GM12891 (cell line): ENCODE measurements at regions not wholly inside any gene's neighbourhood (a gene's known extent, or its start where the extent isn't known, plus 50 kb on each side); places are given as distances from the start of the nearest gene placed in this dataset.

ENCODE experiments used
- DNase-seq: peaks from one replicate; pipeline ENCODE4 v3.0.0; 2011; ENCODE audit warnings: low spot score; ENCODE audit not compliant: insufficient read length
- FAIRE-seq: peaks from 2 replicates; lab custom pipeline; 2011; peaks lifted over from hg19 to GRCh38; lab: Jason Lieb, UNC
- PAX5 ChIP-seq: IDR thresholded peaks from 2 replicates; pipeline ENCODE4 v1.6.1; 2011; ENCODE audit warnings: low read length, moderate library complexity, mild to moderate bottlenecking; ENCODE audit not compliant: insufficient read depth, severe bottlenecking
- POLR2A ChIP-seq: IDR thresholded peaks from 2 replicates; pipeline ENCODE4 v1.6.1; 2011; ENCODE audit warnings: low read depth, low read length, control low read depth
- POLR2AphosphoS5 ChIP-seq: IDR thresholded peaks from 2 replicates; pipeline ENCODE4 v1.6.1; 2011; ENCODE audit warnings: low read depth, low read length, control low read depth
- POU2F2 ChIP-seq: IDR thresholded peaks from 2 replicates; pipeline ENCODE4 v1.6.1; 2011; ENCODE audit warnings: low read depth, mild to moderate bottlenecking, control low read depth, low read length, moderate library complexity
- SPI1 ChIP-seq: IDR thresholded peaks from 2 replicates; pipeline ENCODE4 v1.6.1; 2011; ENCODE audit warnings: low read depth, low read length, control low read depth
- TAF1 ChIP-seq: IDR thresholded peaks from 2 replicates; pipeline ENCODE4 v1.6.1; 2011; ENCODE audit warnings: low read depth, low read length, control low read depth

DNA sequence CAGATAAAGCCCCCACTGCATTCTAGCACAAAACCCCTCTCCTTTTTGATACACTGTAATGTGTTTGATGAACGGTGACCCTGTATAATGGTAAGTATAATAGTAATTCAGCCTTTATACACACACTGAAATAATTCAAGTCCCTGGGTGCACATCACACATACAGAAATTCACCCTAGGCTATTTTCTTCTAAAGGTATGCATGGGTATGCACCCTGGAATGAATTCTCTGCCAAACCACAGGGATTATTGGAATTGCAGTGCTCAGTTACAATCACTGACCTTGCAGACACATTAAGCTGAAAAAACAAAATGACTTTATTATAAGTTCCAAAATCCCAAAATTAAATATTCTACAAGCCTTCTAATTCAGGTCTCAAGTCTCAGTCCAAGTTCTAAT lies 245.9 kb upstream of the FAT3 start:
- FAIRE-seq = no peak
- TF ChIP-seq TAF1 (no peak), POU2F2 (no peak), POLR2AphosphoS5 (no peak), PAX5 (no peak), SPI1 (no peak), POLR2A (no peak)
- DNase-seq = no peak

DNA sequence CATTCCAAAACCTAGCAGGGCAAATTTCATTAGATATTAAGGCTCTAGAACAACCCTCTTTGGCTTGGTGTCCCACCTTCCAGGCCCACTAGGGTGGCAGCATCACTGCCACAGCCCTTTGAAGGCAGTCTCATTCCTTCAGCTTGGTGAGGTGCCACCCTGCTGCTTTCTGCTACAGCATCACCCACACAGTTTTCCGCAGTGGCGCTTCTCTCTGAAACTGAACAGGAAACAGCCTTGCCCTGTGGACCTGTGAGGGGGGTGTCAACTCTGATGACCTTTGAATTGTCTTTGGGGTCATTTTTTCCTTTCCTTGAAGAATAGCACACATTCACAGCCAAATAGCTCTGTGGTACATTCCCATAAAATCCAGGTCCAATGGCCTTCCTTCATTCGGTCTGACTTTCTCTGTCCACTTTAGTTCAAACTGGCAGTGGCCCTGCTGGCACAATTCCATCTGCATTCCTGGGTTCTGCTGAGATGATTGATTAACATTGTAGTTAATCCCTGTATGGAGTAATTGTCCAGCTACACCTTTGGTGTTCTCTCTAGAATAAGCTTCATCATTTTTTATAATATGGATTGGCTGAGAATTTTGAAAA lies 251.9 kb upstream of the FAT3 start:
- DNase-seq = no peak
- no peak for FAIRE-seq
- TF ChIP-seq TAF1 (no peak), POLR2AphosphoS5 (no peak), SPI1 (no peak), POLR2A (no peak), PAX5 (no peak), POU2F2 (no peak)

DNA sequence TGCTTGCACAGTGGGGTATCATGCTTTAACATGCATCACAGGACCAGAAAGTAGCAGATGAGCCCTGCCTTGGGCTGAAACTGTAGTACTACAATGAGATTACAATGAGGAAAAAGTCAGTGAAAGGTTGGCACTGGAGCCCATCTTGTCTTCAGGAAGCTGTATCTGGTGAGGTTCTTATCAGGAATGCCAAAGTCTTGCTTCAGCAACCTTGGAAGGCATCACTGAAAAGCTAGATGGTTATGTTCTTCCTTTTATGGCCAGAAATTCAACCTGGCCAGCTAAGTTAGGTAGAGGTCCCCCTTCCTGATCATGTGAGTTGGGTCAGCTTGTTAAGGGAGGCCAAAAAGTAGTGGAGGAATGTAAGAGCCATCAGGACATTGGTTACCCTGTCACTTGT lies 254.0 kb upstream of the FAT3 start:
- FAIRE-seq = no peak
- DNase-seq = no peak
- no peak for TF ChIP-seq PAX5
- no peak for TF ChIP-seq POLR2A
- TF ChIP-seq SPI1 = no peak

DNA sequence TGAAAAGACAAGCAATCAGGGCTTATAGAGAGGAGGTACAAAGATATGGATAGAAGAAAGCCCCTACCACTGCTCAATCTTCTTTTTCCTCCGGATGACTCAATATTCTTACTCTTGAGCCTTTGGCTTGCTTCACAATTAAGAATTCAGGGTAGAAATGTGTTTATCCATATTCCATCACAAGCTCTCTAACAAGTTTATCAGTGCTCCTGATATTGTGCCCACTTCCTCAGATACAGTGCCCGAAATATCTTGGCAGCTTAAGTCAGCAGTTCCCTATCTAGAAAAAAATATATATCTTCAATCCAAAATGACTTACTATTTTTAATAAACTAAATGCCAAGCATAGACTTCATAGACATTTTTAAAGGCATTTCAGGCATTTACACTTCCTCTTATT lies 255.1 kb upstream of the FAT3 start:
- TF ChIP-seq POLR2A (no peak), POLR2AphosphoS5 (no peak), TAF1 (no peak), POU2F2 (no peak)
- FAIRE-seq (no peak), DNase-seq (no peak)

DNA sequence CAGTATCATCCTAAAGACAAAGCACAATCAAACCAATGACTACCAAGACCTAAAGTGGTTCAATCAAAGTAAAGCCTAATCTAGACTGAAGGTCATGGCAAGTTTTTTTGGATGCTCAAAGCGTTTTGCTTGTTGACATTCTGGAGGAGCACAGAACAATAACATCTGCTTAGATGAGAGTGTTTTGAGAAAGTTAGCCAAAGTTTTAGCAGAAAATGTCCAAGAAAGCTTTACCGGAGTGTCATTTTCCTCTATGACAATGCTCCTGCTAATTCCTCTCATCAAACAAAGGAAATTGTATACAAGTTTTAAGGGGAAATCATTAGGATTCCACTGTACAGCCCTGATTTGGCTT lies 256.9 kb upstream of the FAT3 start:
- no peak for FAIRE-seq
- no peak for DNase-seq
- TF ChIP-seq PAX5 (no peak), SPI1 (no peak), TAF1 (no peak), POLR2A (no peak), POU2F2 (no peak), POLR2AphosphoS5 (no peak)

DNA sequence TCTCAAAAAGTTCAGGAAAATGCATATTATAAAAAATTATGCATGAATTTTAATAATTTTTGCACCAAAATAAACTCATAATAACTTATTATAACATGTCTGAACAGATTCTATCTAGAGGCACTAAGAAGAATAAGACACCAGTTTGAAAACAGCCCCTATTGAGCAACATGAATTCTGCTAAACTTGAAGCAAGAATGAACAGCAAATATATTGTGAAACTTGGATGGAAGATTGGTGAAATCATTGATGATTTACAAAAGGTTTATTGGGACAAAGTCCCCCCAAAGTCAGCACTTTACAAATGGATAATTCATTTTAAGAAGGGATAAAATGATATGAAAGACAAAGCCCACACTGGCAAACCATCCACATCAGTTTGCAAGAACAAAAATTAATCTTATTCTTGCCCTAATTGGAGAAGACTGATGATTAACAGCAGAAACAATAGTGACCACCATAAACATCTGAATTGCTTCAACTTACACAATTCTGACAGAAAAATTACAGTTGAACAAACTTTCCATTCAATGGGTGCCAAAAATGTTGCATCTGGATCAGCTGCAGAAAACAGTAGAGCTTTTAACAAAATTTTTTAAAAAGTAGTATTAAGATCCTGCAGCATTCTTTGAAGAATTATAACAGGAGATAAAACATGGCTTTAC lies 257.5 kb upstream of the FAT3 start:
- FAIRE-seq (no peak), DNase-seq (no peak)
- TF ChIP-seq POU2F2 (no peak), PAX5 (no peak), POLR2A (no peak), SPI1 (no peak), TAF1 (no peak), POLR2AphosphoS5 (no peak)

DNA sequence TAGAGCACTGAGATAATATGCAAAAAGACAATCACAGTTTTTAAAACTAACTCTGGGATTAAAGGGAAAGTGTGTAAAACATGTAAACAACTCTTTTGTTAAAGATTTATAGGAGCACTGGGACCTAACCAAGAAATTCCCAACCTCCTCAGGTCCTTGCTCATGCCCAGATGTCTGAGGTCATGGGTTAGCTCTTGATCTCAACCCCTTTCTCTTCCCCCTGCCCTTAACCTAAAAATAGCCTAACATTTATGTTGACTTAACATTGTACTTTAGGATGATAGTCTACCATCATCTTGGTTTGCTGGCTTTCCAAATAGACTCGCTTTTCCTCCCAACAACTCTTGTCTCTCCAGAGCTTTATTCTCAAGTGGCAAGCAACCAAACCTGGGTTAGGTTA lies 258.2 kb upstream of the FAT3 start:
- DNase-seq = no peak
- no peak for TF ChIP-seq POLR2A
- no peak for TF ChIP-seq POU2F2
- no peak for TF ChIP-seq PAX5
- no peak for TF ChIP-seq TAF1
- no peak for TF ChIP-seq POLR2AphosphoS5
- no peak for FAIRE-seq

DNA sequence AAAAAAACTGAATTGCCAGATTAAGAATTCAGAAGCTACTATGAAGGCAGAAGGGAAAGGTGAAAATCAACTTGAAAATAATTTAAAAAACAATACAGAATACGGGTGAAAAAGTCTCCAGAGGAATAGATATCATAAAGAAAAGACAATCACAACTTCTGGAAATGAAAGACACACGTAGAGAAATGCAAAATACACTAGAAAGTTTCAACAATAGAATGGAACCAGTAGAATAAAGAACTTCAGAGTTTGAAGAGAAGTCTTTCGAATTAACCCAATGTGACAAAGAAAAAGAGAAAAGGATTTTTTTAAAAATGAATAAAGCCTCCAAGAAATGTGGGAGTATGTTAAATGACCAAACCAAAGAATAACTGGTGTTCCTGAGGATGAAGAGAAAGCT lies 263.8 kb upstream of the FAT3 start:
- FAIRE-seq (no peak), DNase-seq (no peak)
- no peak for TF ChIP-seq POLR2A
- no peak for TF ChIP-seq SPI1
- TF ChIP-seq TAF1 = no peak
- TF ChIP-seq POU2F2 = no peak
- TF ChIP-seq PAX5 = no peak
- no peak for TF ChIP-seq POLR2AphosphoS5

DNA sequence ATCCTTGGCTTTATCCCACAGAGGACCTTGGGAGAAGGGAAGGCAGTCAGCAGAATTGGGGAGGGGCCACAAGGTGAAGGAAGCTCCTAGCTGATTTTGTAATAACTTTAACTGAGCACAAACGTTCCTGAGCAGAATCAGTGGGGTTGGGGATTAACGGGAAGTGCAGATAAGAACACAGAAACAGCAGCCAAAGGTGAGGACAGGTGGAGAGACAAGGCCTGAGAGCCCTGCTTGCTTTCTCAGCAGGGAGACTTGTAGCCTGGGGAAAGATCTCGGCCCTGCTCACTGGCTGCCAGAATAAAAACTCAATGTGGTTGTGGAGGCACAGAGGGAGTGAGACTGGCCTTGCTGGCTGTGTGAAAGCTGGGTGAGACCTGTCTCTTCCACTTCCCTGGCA lies 265.2 kb upstream of the FAT3 start:
- DNase-seq (no peak), FAIRE-seq (no peak)
- TF ChIP-seq POU2F2 = no peak
- TF ChIP-seq POLR2A = no peak
- TF ChIP-seq TAF1 = no peak
- no peak for TF ChIP-seq PAX5
- no peak for TF ChIP-seq POLR2AphosphoS5
- no peak for TF ChIP-seq SPI1

DNA sequence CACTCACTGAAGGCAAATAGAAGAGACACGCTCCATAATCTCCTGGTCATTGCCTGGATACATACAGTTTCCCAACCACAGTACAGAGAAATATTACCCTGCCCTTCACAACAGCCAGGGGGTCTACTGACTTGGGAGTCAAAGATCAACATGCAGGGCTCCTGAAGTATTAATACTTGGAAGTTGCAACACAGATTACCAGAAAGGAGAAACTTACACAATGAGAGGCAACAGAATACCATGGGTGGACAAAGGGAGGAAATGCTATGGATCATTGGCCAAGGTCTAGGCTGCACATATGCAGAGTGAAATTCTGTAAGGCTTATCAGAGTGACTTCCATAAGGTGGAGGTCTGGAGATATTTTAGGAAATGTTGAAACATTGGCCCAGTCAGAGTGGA lies 267.9 kb upstream of the FAT3 start:
- FAIRE-seq = no peak
- DNase-seq = no peak
- TF ChIP-seq POLR2AphosphoS5 = no peak
- no peak for TF ChIP-seq POLR2A
- TF ChIP-seq TAF1 = no peak
- TF ChIP-seq PAX5 = no peak
- TF ChIP-seq POU2F2 = no peak
- TF ChIP-seq SPI1 = no peak

DNA sequence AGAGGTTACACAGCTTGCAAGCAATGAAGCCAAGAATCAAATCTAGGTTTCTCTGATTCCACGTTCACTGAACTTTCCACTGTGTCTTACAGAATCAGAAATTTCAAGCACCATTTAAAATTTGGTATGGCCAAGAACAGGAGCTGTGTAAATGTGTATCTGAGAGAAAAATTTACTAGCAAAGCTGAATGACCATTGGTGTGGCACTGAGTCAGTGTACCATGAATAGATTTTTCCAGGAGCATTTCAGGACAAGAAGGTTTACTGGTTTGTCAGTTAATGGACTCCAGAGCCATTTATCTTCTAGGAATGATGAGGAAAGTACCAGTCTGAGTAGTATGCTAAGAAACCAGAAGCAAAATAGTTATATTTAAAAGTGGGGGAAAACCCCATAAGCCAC lies 269.4 kb upstream of the FAT3 start:
- FAIRE-seq = no peak
- TF ChIP-seq POU2F2 (no peak), SPI1 (no peak), POLR2A (no peak), PAX5 (no peak), TAF1 (no peak), POLR2AphosphoS5 (no peak)
- DNase-seq = no peak
